ENCODE measurements at regions not wholly inside any gene's neighbourhood (a gene's known extent, or its start where the extent isn't known, plus 50 kb on each side); places are given as distances from the start of the nearest gene placed in this dataset.

- TF ChIP-seq RELA (IDR thresholded peaks at IDR 0.05; ENCODE audit: borderline replicate concordance, partially characterized antibody) (peak; percentile 100), IRF4 (IDR thresholded peaks at IDR 0.05; ENCODE audit: low read depth, low read length) (peak; percentile 71), SMAD1 (IDR thresholded peaks at IDR 0.05; ENCODE audit: low read depth, partially characterized antibody) (no peak), KLF5 (IDR thresholded peaks at IDR 0.05; ENCODE audit: partially characterized antibody) (no peak), PKNOX1 (IDR thresholded peaks at IDR 0.05) (no peak), MEF2B (IDR thresholded peaks at IDR 0.05; ENCODE audit: partially characterized antibody, poor library complexity, severe bottlenecking) (peak; percentile 60), BMI1 (IDR thresholded peaks at IDR 0.05; ENCODE audit: borderline replicate concordance) (peak; percentile 80; the same call in 1 of the 2 replicates), IRF5 (IDR thresholded peaks at IDR 0.05; ENCODE audit: borderline replicate concordance) (no peak), BHLHE40 (IDR thresholded peaks at IDR 0.05; ENCODE audit: borderline replicate concordance in 1 of 2, low read depth in 2 of 2, low read length in 1 of 2) (peak; percentile 24 to 39; a peak in 1 of 4 replicates), ZNF592 (IDR thresholded peaks at IDR 0.05) (peak; percentile 15), CHD1 (IDR thresholded peaks at IDR 0.05; ENCODE audit: low read depth, low read length) (no peak), FOXM1 (IDR thresholded peaks at IDR 0.05; ENCODE audit: low read depth, low read length) (peak; percentile 90), ZNF217 (IDR thresholded peaks at IDR 0.05) (peak; percentile 29; the same call in 1 of the 2 replicates), E2F4 (IDR thresholded peaks at IDR 0.05; ENCODE audit: low read depth, low read length) (no peak), SMC3 (IDR thresholded peaks at IDR 0.05; ENCODE audit: borderline replicate concordance, low read length) (no peak), BCL3 (IDR thresholded peaks at IDR 0.05; ENCODE audit: borderline replicate concordance, insufficient read depth, low read depth, low read length, poor library complexity, severe bottlenecking) (peak; percentile 73)
Observed at GRCh38 chr17:12431188-12431587, 234.5 kb upstream of the MYOCD start (continued).

Measured in GM12878 (cell line).